ENCODE measurements at regions not wholly inside any gene's neighbourhood (a gene's known extent, or its start where the extent isn't known, plus 50 kb on each side); places are given as distances from the start of the nearest gene placed in this dataset.

DNA sequence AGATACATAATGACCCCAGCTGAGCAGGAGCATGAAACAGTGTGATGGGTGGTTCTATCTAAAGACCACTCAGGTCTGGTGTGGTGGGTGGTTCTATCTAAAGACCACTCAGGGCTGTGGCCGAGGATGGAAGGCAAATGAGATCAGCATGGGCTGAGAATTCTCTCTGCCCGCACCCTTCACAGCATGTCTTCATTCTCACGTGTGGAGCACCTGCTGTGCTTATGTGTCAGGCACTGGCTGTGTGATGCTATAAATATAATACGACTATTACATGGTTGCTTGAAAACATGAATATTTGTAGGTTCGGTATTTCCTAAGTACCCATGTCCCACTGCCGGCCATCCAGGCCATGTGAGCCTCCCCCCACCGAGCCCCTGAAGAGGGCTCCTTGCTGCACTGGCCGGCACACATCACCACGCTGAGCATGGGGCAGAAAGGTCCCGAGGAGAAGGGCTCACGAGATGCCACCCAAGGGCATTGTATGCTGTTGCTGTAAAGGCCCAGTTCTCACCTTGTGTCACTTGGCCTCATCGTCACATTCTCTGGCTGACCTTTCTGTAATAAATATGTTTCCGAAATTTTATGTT, 810.2 kb downstream of the UQCRFS1 start:
- Histone ChIP-seq H3K23me2 (ENCODE audit: insufficient read length, low read depth, low read length, poor library complexity, severe bottlenecking) (no peaks in the 10 kb centered on the region), H2BK15ac (ENCODE audit: low read depth, low read length) (no peak overlapping the region), H3K9ac (ENCODE audit: extremely low read depth, insufficient read length, low read length) (no peak overlapping the region), H3T11ph (ENCODE audit: low read length) (no peak overlapping the region), H2BK12ac (ENCODE audit: insufficient read length, low read depth, low read length) (no peak overlapping the region), H3K14ac (ENCODE audit: insufficient read depth, low read length) (no peak overlapping the region), H3K79me1 (ENCODE audit: insufficient read depth, low read depth, low read length, poor library complexity, severe bottlenecking) (no peaks in the 10 kb centered on the region), H2AK5ac (ENCODE audit: insufficient read length, low read length) (no peak overlapping the region), H4K8ac (replicated peaks; ENCODE audit: insufficient read length, low read depth, low read length) (no peak overlapping the region), H3K27me3 (ENCODE audit: insufficient read depth, low read length) (no peaks in the 10 kb centered on the region), H3K4me1 (ENCODE audit: insufficient read depth, low read length) (no peaks in the 10 kb centered on the region), H3K79me2 (ENCODE audit: insufficient read depth, low read length) (no peaks in the 10 kb centered on the region), H3K4me2 (ENCODE audit: insufficient read depth, insufficient read length, low read length) (no peak overlapping the region), H3K9me3 (ENCODE audit: control insufficient read depth, low read depth, low read length) (no peaks in the 10 kb centered on the region), H3K4ac (ENCODE audit: low read depth, low read length) (no peak overlapping the region), H2BK120ac (ENCODE audit: low read depth, low read length, poor library complexity, severe bottlenecking) (no peak overlapping the region), H3K27ac (ENCODE audit: insufficient read length, low read depth, low read length) (no peak overlapping the region), H3K56ac (ENCODE audit: insufficient read length, low read depth, low read length) (no peak overlapping the region), H4K5ac (ENCODE audit: insufficient read length, low read depth, low read length) (no peak overlapping the region), H3K23ac (ENCODE audit: insufficient read length, low read depth, low read length) (no peak overlapping the region), H2AFZ (ENCODE audit: low read length) (no peak overlapping the region), H4K91ac (ENCODE audit: insufficient read length, low read depth, low read length) (no peak overlapping the region), H4K20me1 (ENCODE audit: control insufficient read depth, insufficient read depth, insufficient read length) (no peaks in the 10 kb centered on the region), H3K18ac (ENCODE audit: insufficient read length, low read depth, low read length) (no peak overlapping the region), H2BK20ac (ENCODE audit: low read depth, low read length, poor library complexity, severe bottlenecking) (no peak overlapping the region), H2BK5ac (ENCODE audit: insufficient read length, low read length) (no peak overlapping the region)
- Mint-ChIP-seq H3K9me3 (peaks cover 0 to 3% of the 10 kb centered on the region in 2 experiments; a peak in 2 of 5 replicates), H3K36me3 (ENCODE audit: insufficient read depth in 1 of 3, low read depth in 3 of 3) (peaks cover 0 to 2% (median 0%) of the 10 kb centered on the region in 3 experiments; a peak in 1 of 7 replicates), H3K4me1 (peaks cover 23 to 37% of the 10 kb centered on the region in 2 experiments), H3K27me3 (ENCODE audit: low read depth) (no peaks in the 10 kb centered on the region; the same call in none of the 2 replicates), H3K27ac (no peak overlapping the region), H3K4me3 (no peak overlapping the region)
- no CpG with 5 or more reads among the region's 13 CpGs for WGBS (ENCODE audit: extremely low coverage, insufficient read length, low lambda C conversion rate)
- DNase-seq: no peak
- no peak for TF ChIP-seq CTCF (conservative IDR thresholded peaks at IDR 0.05)
